ENCODE measurements at regions not wholly inside any gene's neighbourhood (a gene's known extent, or its start where the extent isn't known, plus 50 kb on each side); places are given as distances from the start of the nearest gene placed in this dataset.

- ChIA-PET CTCF (no interaction called here), POLR2A (ENCODE audit: unreplicated experiment) (no interaction called here)
- Histone ChIP-seq H3K79me2 (ENCODE audit: low read depth) (no peaks in the 10 kb centered on the region), H3K4me3 (no peak overlapping the region), H3K9me3 (ENCODE audit: insufficient read depth, low read depth) (no peaks in the 10 kb centered on the region), H3K4me2 (no peak overlapping the region), H3K36me3 (ENCODE audit: low read depth) (no peaks in the 10 kb centered on the region), H3K27me3 (ENCODE audit: insufficient read depth, low read depth) (peaks cover 20% of the 10 kb centered on the region; the same call in 1 of the 2 replicates), H3K4me1 (replicated peaks; ENCODE audit: insufficient read depth) (no peaks in the 10 kb centered on the region), H4K20me1 (ENCODE audit: insufficient read depth) (no peaks in the 10 kb centered on the region), H3K9me2 (ENCODE audit: insufficient read depth) (no peaks in the 10 kb centered on the region), H2AFZ (no peak overlapping the region), H3F3A (ENCODE audit: insufficient read depth, low read depth) (no peaks in the 10 kb centered on the region), H3K27ac (no peak overlapping the region)
- no peak for TF ChIP-seq EZH2 (IDR thresholded peaks at IDR 0.05; ENCODE audit: low read depth)
- TF ChIP-seq, protein P1, sequence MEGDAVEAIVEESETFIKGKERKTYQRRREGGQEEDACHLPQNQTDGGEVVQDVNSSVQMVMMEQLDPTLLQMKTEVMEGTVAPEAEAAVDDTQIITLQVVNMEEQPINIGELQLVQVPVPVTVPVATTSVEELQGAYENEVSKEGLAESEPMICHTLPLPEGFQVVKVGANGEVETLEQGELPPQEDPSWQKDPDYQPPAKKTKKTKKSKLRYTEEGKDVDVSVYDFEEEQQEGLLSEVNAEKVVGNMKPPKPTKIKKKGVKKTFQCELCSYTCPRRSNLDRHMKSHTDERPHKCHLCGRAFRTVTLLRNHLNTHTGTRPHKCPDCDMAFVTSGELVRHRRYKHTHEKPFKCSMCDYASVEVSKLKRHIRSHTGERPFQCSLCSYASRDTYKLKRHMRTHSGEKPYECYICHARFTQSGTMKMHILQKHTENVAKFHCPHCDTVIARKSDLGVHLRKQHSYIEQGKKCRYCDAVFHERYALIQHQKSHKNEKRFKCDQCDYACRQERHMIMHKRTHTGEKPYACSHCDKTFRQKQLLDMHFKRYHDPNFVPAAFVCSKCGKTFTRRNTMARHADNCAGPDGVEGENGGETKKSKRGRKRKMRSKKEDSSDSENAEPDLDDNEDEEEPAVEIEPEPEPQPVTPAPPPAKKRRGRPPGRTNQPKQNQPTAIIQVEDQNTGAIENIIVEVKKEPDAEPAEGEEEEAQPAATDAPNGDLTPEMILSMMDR (conservative IDR thresholded peaks at IDR 0.05) = no peak
- no TSS peak for BruUV-seq (replicated peaks)
- no peak for DNase-seq
- intact Hi-C loops (cut with micrococcal nuclease; ENCODE audit: unreplicated experiment) = no loop called here
Observed at GRCh38 chr11:134994431-134994830, 582.4 kb upstream of the B3GAT1 start.

- Histone ChIP-seq H3K79me2 (ENCODE audit: low read depth) (no peaks in the 10 kb centered on the region), H3K36me3 (ENCODE audit: low read depth) (no peaks in the 10 kb centered on the region), H3F3A (ENCODE audit: insufficient read depth, low read depth) (no peaks in the 10 kb centered on the region), H3K27me3 (ENCODE audit: insufficient read depth, low read depth) (peaks cover 20% of the 10 kb centered on the region; the same call in 1 of the 2 replicates), H3K4me1 (replicated peaks; ENCODE audit: insufficient read depth) (no peaks in the 10 kb centered on the region), H3K4me2 (no peak overlapping the region), H4K20me1 (ENCODE audit: insufficient read depth) (no peaks in the 10 kb centered on the region), H2AFZ (no peak overlapping the region), H3K9me2 (ENCODE audit: insufficient read depth) (no peaks in the 10 kb centered on the region), H3K9me3 (ENCODE audit: insufficient read depth, low read depth) (no peaks in the 10 kb centered on the region), H3K4me3 (no peak overlapping the region), H3K27ac (no peak overlapping the region)
- TF ChIP-seq, protein P1 (conservative IDR thresholded peaks at IDR 0.05) = no peak
- no peak for TF ChIP-seq EZH2 (IDR thresholded peaks at IDR 0.05; ENCODE audit: low read depth)
- DNase-seq = no peak
- intact Hi-C loops (cut with micrococcal nuclease; ENCODE audit: unreplicated experiment) = no loop called here
- CTCF ChIA-PET = no interaction called here
- POLR2A ChIA-PET (ENCODE audit: unreplicated experiment) = no interaction called here
- no TSS peak for BruUV-seq (replicated peaks)
Observed at GRCh38 chr11:134993691-134994243, 581.7 kb upstream of the B3GAT1 start.

DNA sequence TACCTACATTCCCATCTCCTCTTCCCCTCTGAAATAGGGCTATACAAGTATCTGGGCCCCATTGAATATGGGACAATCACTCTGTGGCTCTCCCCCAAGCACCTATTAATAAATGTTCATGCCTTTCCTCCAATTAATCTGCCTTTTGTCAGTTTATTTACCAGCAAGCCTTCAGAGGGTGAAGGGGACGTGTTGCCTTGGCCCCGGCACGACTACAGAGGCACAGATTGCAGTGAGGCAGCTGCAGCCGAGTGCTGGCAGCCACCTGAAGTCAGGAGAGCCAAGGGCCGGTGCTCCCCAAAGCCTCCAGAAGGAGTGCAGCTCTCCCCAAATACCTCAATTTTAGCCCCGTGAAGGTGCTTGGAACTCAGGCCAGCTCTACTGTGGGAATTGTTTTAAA is 580.9 kb upstream of the B3GAT1 start:
- POLR2A ChIA-PET (ENCODE audit: unreplicated experiment) = no interaction called here
- no TSS peak for BruUV-seq (replicated peaks)

More for the DNA sequence above, 580.9 kb upstream of the B3GAT1 start:
- Histone ChIP-seq H3K4me2 (no peak overlapping the region), H3K27ac (no peak overlapping the region), H3K79me2 (ENCODE audit: low read depth) (no peaks in the 10 kb centered on the region), H2AFZ (no peak overlapping the region), H3K4me1 (replicated peaks; ENCODE audit: insufficient read depth) (no peaks in the 10 kb centered on the region), H3K9me3 (ENCODE audit: insufficient read depth, low read depth) (no peaks in the 10 kb centered on the region), H3K9me2 (ENCODE audit: insufficient read depth) (no peaks in the 10 kb centered on the region), H4K20me1 (ENCODE audit: insufficient read depth) (no peaks in the 10 kb centered on the region), H3K36me3 (ENCODE audit: low read depth) (no peaks in the 10 kb centered on the region), H3K4me3 (no peak overlapping the region), H3F3A (ENCODE audit: insufficient read depth, low read depth) (no peaks in the 10 kb centered on the region), H3K27me3 (ENCODE audit: insufficient read depth, low read depth) (peaks cover 21% of the 10 kb centered on the region; the same call in 1 of the 2 replicates)
- DNase-seq = no peak
- intact Hi-C loops (cut with micrococcal nuclease; ENCODE audit: unreplicated experiment) = no loop called here
- TF ChIP-seq, protein P1 (conservative IDR thresholded peaks at IDR 0.05) = no peak
- CTCF ChIA-PET = no interaction called here
